OCI-LY7 (cell line): ENCODE measurements at regions not wholly inside any gene's neighbourhood (a gene's known extent, or its start where the extent isn't known, plus 50 kb on each side); places are given as distances from the start of the nearest gene placed in this dataset.
A peak's percentile ranks its signal among the peaks of the same experiment; 100 is the strongest.
"Not testable (repeated sequence)": the region's sequence is repeated elsewhere in the genome, so short reads cannot be mapped to it uniquely, and the experiment has no call there.

Source experiments
- BruUV-seq: library from RNA; stranded (reverse); fragments of 400-500 nt; replicated peaks from 2 replicates; lab custom pipeline; 2021; lab: Mats Ljungman, UMichigan
- CTCF ChIA-PET: fragments of 300-600 bp; sonication (Branson Sonifier 250); formaldehyde crosslinking; loops from one replicate; lab custom pipeline; 2022; ENCODE audit warnings: antibody characterized with exemption; ENCODE audit not compliant: unreplicated experiment; lab: Charles Lee
- POLR2A ChIA-PET: fragments of 300-600 bp; sonication (Branson Sonifier 250); formaldehyde crosslinking; loops from one replicate; lab custom pipeline; 2022; ENCODE audit warnings: antibody characterized with exemption; lab: Charles Lee
- DNase-seq: peaks from one replicate; pipeline ENCODE4 v3.0.0-alpha.2; 2015; ENCODE audit warnings: low spot score
- H2AFZ ChIP-seq: fragments of 200-600 bp; sonication (generic), shearing (Covaris generic); 2 replicates; pipeline ENCODE4 v1.6.1; 2014; ENCODE audit warnings: mild to moderate bottlenecking, antibody characterized with exemption, low read length, moderate library complexity
- H3K27ac ChIP-seq: fragments of 200-600 bp; sonication (generic); 2 replicates; pipeline ENCODE4 v1.5.1; 2014; ENCODE audit warnings: mixed run types, low read depth, mild to moderate bottlenecking, moderate library complexity, low read length, inconsistent platforms; ENCODE audit not compliant: poor library complexity, severe bottlenecking
- H3K36me3 ChIP-seq: fragments of 200-600 bp; sonication (generic); 2 replicates; pipeline ENCODE4 v1.6.1; 2014; ENCODE audit warnings: mild to moderate bottlenecking, antibody characterized with exemption, low read length, moderate library complexity, mixed read lengths; ENCODE audit not compliant: insufficient read depth
- H3K4me1 ChIP-seq: fragments of 200-600 bp; sonication (generic); 2 replicates; pipeline ENCODE4 v1.5.1; 2014; ENCODE audit warnings: mild to moderate bottlenecking, low read length; ENCODE audit not compliant: insufficient read depth, poor library complexity, severe bottlenecking
- H3K4me2 ChIP-seq: fragments of 200-600 bp; sonication (generic); 2 replicates; pipeline ENCODE4 v1.6.1; 2014; ENCODE audit warnings: mild to moderate bottlenecking, low read length
- H3K4me3 ChIP-seq: fragments of 200-600 bp; sonication (generic); 2 replicates; pipeline ENCODE4 v1.5.1; 2014; ENCODE audit warnings: mild to moderate bottlenecking, low read depth, low read length; ENCODE audit not compliant: poor library complexity, severe bottlenecking
- H3K79me2 ChIP-seq: fragments of 200-600 bp; sonication (generic); 2 replicates; pipeline ENCODE4 v1.6.1; 2016; ENCODE audit warnings: low read depth, mild to moderate bottlenecking, low read length, moderate library complexity, mixed read lengths; ENCODE audit not compliant: insufficient read depth
- H3K9me2 ChIP-seq: fragments of 200-600 bp; sonication (generic); 2 replicates; pipeline ENCODE4 v1.6.1; 2016; ENCODE audit warnings: mild to moderate bottlenecking, low read length, mixed read lengths; ENCODE audit not compliant: insufficient read depth
- H3K9me3 ChIP-seq: fragments of 200-600 bp; sonication (generic); 2 replicates; pipeline ENCODE4 v1.6.1; 2014; ENCODE audit warnings: mild to moderate bottlenecking, mixed run types, low read length, mixed read lengths
- H4K20me1 ChIP-seq: fragments of 200-600 bp; sonication (generic); 2 replicates; pipeline ENCODE4 v1.6.1; 2014; ENCODE audit warnings: mild to moderate bottlenecking, antibody characterized with exemption, low read length, moderate library complexity, mixed read lengths; ENCODE audit not compliant: insufficient read depth
- CTCF ChIP-seq: fragments of 200-600 bp; sonication (generic); conservative IDR thresholded peaks from 2 replicates; pipeline ENCODE4 v1.5.1; 2014; ENCODE audit warnings: mild to moderate bottlenecking, antibody characterized with exemption, low read length, moderate library complexity, mixed read lengths
- EZH2phosphoT487 ChIP-seq: fragments of 200-600 bp; sonication (generic); IDR thresholded peaks from 2 replicates; pipeline ENCODE4 v1.6.1; 2018; ENCODE audit warnings: low read depth, borderline replicate concordance, mild to moderate bottlenecking, mixed run types, antibody characterized with exemption, low read length, moderate library complexity, mixed read lengths
- intact Hi-C: fragments of 100-400 bp; cut with micrococcal nuclease; formaldehyde crosslinking; loops from one replicate; pipeline ENCODE4 v1.10.0; 2022; ENCODE audit not compliant: unreplicated experiment

GRCh38 chr6:71007298-71007697 lies 50.4 kb upstream of the B3GAT2 start:
- H3K79me2 ChIP-seq, DNase-seq, H3K27ac ChIP-seq, H3K9me3 ChIP-seq, CTCF ChIA-PET, H3K36me3 ChIP-seq, H4K20me1 ChIP-seq, POLR2A ChIA-PET, H3K4me1 ChIP-seq, H3K4me3 ChIP-seq, H3K9me2 ChIP-seq, intact Hi-C loops, BruUV-seq, H3K4me2 ChIP-seq, H2AFZ ChIP-seq: not testable (repeated sequence)

DNA sequence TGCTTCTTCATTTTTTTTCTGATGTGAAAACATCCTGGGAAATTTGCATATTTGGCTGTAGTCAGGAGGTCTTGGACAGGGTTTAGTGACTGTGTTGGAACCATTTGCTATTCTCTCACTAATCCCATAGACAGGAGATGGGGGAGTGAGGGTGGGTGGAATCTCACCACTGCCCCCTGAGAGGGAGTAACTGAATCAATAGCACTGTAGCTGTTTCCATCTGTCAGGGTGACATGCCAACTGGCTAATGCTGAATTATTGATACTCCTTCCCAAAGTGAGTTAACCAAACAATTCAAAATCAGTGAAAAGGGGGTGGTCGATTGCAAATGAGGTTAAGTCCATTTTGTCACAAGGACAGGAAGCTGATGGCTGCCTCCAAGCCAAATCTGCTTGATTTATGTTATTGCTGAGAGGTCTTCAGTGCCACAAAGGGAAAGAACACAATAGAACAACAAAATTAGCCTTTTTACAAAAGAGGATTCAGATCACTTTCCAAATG lies 55.1 kb upstream of the B3GAT2 start:
- Histone ChIP-seq H3K79me2 (no peaks in the 10 kb centered on the region), H3K4me1 (peaks cover 4% of the 10 kb centered on the region), H3K4me2 (0 out of 2 replicates have a peak overlapping the region, but pooled peaks have one; percentile 18), H3K9me2 (no peaks in the 10 kb centered on the region), H2AFZ (no peak overlapping the region), H3K9me3 (no peaks in the 10 kb centered on the region), H3K36me3 (no peaks in the 10 kb centered on the region), H3K27ac (no peak overlapping the region), H4K20me1 (no peaks in the 10 kb centered on the region), H3K4me3 (no peak overlapping the region)
- intact Hi-C loops: loop anchor here (2.0 to 10.0 kb wide), 5 partner anchors 130 to 787 kb away; no protein-coding TSS in a partner anchor
- TF ChIP-seq EZH2phosphoT487 (no peak), CTCF (no peak)
- ChIA-PET POLR2A (interaction anchor here (0.7 to 0.8 kb wide), 3 partner anchors 162 to 1601 kb away, joined by 3 to 11 read pairs (median 3); no protein-coding TSS in a partner anchor), CTCF (no interaction called here)
- DNase-seq: peak; percentile 3
- no TSS peak for BruUV-seq

- no peak overlapping the region for H3K4me2 ChIP-seq
- H3K27ac ChIP-seq: no peak overlapping the region
- intact Hi-C loops: loop anchor here (2.0 to 10.0 kb wide), 5 partner anchors 131 to 788 kb away; no protein-coding TSS in a partner anchor
- DNase-seq: peak; percentile 68
- no peaks in the 10 kb centered on the region for H3K9me3 ChIP-seq
- no peak overlapping the region for H3K4me3 ChIP-seq
- H3K36me3 ChIP-seq: no peaks in the 10 kb centered on the region
- BruUV-seq: no TSS peak
- no peak overlapping the region for H2AFZ ChIP-seq
- H3K79me2 ChIP-seq: no peaks in the 10 kb centered on the region
- no peaks in the 10 kb centered on the region for H3K9me2 ChIP-seq
- ChIA-PET POLR2A (interaction anchor here (0.7 to 1.4 kb wide), 3 partner anchors 9 to 211 kb away, joined by 3 to 4 read pairs (median 3); no protein-coding TSS in a partner anchor), CTCF (no interaction called here)
- H3K4me1 ChIP-seq: peaks cover 4% of the 10 kb centered on the region
- TF ChIP-seq EZH2phosphoT487 (no peak), CTCF (peak; percentile 94)
- H4K20me1 ChIP-seq: no peaks in the 10 kb centered on the region
These were observed 56.1 kb upstream of the B3GAT2 start for GRCh38 chr6:71012866-71013469.
